Liver (tissue), 8 donors: ENCODE measurements at regions not wholly inside any gene's neighbourhood (a gene's known extent, or its start where the extent isn't known, plus 50 kb on each side); places are given as distances from the start of the nearest gene placed in this dataset.

Source experiments
- DNase-seq: peaks from one replicate; pipeline ENCODE4 v3.0.0-alpha.2; 2017; ENCODE audit warnings: low spot score
- H3K27ac ChIP-seq, 2 donors: one replicate each; pipeline ENCODE4 v1.7.0; 2013; ENCODE audit warnings: inconsistent platforms in 2 of 2, low read length in 2 of 2, control low read depth in 1 of 2, low read depth in 1 of 2, mild to moderate bottlenecking in 1 of 2
- H3K27me3 ChIP-seq, 4 donors: one replicate each; pipeline versions ENCODE4 v1.6.1 to v1.7.0; 2013; ENCODE audit warnings: low read length in 3 of 4, inconsistent platforms in 1 of 4, mild to moderate bottlenecking in 1 of 4, moderate library complexity in 1 of 4; ENCODE audit not compliant: control insufficient read depth in 4 of 4, insufficient read depth in 4 of 4
- H3K36me3 ChIP-seq, 4 donors: one replicate each; pipeline versions ENCODE4 v1.6.1 to v1.7.0; 2013; ENCODE audit warnings: low read length in 3 of 4, mild to moderate bottlenecking in 3 of 4, low read depth in 1 of 4, moderate library complexity in 1 of 4; ENCODE audit not compliant: control insufficient read depth in 4 of 4, insufficient read depth in 3 of 4
- H3K4me1 ChIP-seq, 4 donors: one replicate each; pipeline versions ENCODE4 v1.6.1 to v1.7.0; 2013; ENCODE audit warnings: low read length in 3 of 4, mild to moderate bottlenecking in 3 of 4, moderate library complexity in 1 of 4; ENCODE audit not compliant: control insufficient read depth in 4 of 4, insufficient read depth in 4 of 4
- H3K4me3 ChIP-seq, 3 donors: one replicate each; pipeline versions ENCODE4 v1.6.1 to v1.7.0; 2013; ENCODE audit warnings: low read length in 3 of 3, control low read depth in 1 of 3, low read depth in 1 of 3, mild to moderate bottlenecking in 1 of 3
- H3K9ac ChIP-seq, 2 donors: one replicate each; pipeline ENCODE4 v1.7.0; 2013; ENCODE audit warnings: low read length in 2 of 2, mild to moderate bottlenecking in 2 of 2, moderate library complexity in 2 of 2, control low read depth in 1 of 2, low read depth in 1 of 2
- H3K9me3 ChIP-seq, 4 donors: one replicate each; pipeline versions ENCODE4 v1.6.1 to v1.7.0; 2013; ENCODE audit warnings: low read length in 3 of 4; ENCODE audit not compliant: control insufficient read depth in 4 of 4
- EGR1 ChIP-seq, 2 donors: IDR thresholded peaks; 2 replicates each; pipeline ENCODE4 v1.6.1; 2016 to 2018; ENCODE audit warnings: antibody characterized with exemption in 2 of 2, low read depth in 2 of 2
- FOXA1 ChIP-seq: IDR thresholded peaks from 2 replicates; pipeline ENCODE4 v1.6.1; 2016; ENCODE audit warnings: antibody characterized with exemption
- FOXA2 ChIP-seq: IDR thresholded peaks from 2 replicates; pipeline ENCODE4 v1.6.1; 2016; ENCODE audit warnings: antibody characterized with exemption
- GABPA ChIP-seq, 2 donors: IDR thresholded peaks in 1 of 2; conservative IDR thresholded peaks in 1 of 2; 2 replicates each; pipeline ENCODE4 v1.6.1; 2016; ENCODE audit warnings: antibody characterized with exemption in 2 of 2, mild to moderate bottlenecking in 1 of 2, moderate library complexity in 1 of 2
- HNF4A ChIP-seq, 2 donors: conservative IDR thresholded peaks; 2 replicates each; pipeline ENCODE4 v1.6.1; 2016; ENCODE audit warnings: antibody characterized with exemption in 2 of 2, mild to moderate bottlenecking in 2 of 2
- HNF4G ChIP-seq: IDR thresholded peaks from 2 replicates; pipeline ENCODE4 v1.6.1; 2016; ENCODE audit warnings: antibody characterized with exemption
- JUND ChIP-seq, 2 donors: IDR thresholded peaks; 2 replicates each; pipeline ENCODE4 v1.6.1; 2016; ENCODE audit warnings: antibody characterized with exemption in 2 of 2
- NR2F2 ChIP-seq: IDR thresholded peaks from 2 replicates; pipeline ENCODE4 v1.6.1; 2016; ENCODE audit warnings: antibody characterized with exemption
- RAD21 ChIP-seq, 2 donors: IDR thresholded peaks; 2 replicates each; pipeline ENCODE4 v1.6.1; 2016; ENCODE audit warnings: antibody characterized with exemption in 2 of 2, mild to moderate bottlenecking in 2 of 2
- RXRA ChIP-seq, 2 donors: IDR thresholded peaks; 2 replicates each; pipeline ENCODE4 v1.6.1; 2017 to 2018; ENCODE audit warnings: antibody characterized with exemption in 2 of 2, mild to moderate bottlenecking in 1 of 2
- SP1 ChIP-seq: IDR thresholded peaks from 2 replicates; pipeline ENCODE4 v1.6.1; 2018; ENCODE audit warnings: antibody characterized with exemption, mild to moderate bottlenecking
- TAF1 ChIP-seq: conservative IDR thresholded peaks from 2 replicates; pipeline ENCODE4 v1.6.1; 2016; ENCODE audit warnings: antibody characterized with exemption, mild to moderate bottlenecking
- YY1 ChIP-seq: IDR thresholded peaks from 2 replicates; pipeline ENCODE4 v1.6.1; 2016; ENCODE audit warnings: antibody characterized with exemption, mild to moderate bottlenecking
- WGBS: extraction: QIAGEN DNeasy Blood & Tissue Kit; methylation state at CpG from one replicate; pipeline ENCODE4 v1.1.7; 2013; 5-methylcytosine and 5-hydroxymethylcytosine counted together
- TF ChIP-seq, protein P1 (sequence below): IDR thresholded peaks from 2 replicates; pipeline ENCODE4 v1.6.1; 2016; ENCODE audit warnings: antibody characterized with exemption
- TF ChIP-seq, protein P2 (sequence below): fragments of 150-350 bp; IDR thresholded peaks from 2 replicates; pipeline ENCODE4 v1.5.1; 2017; ENCODE audit warnings: improper control_type of control experiment, low read depth, low read length; ENCODE audit not compliant: missing input control
- TF ChIP-seq, protein P3 (sequence below): IDR thresholded peaks from 2 replicates; pipeline ENCODE4 v1.6.1; 2016; ENCODE audit warnings: antibody characterized with exemption, mild to moderate bottlenecking
- donor health status: healthy.
- donor health status: healthy.
- donor health status: healthy.
- donor health status: healthy.
- donor health status: healthy.

DNA sequence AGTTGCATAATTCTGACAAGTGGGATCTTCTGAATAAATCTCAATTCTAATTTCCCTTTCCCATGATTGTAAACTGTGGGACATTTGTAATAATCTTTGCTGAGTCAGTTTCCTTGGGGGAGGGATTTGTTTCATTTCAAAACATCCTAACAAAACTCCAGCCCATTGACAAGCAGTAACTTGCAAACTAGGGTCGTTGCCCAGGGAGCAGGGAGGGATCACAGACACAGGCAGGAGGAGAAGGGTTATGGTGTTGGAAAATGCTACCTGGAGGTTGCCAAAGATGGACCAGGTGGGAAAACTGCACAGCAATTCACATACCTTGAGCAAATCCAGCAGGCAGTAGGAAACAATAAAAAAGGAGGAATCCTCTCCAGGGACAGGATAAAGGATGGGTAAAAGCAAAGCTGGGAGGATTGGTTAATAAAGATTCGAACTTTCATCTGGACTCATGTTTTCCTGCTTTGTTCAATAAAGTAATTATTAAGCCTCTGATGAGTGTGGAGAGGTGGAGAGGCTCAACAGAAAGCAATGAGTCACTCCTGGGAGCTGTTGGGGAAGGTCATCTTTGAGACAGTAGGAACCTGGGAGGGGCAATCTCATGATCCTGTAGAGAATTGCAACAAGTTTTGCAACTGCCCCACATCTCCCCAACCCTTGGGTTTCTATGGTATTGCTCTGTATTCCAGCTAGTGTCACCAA is 87.3 kb upstream of the AKIRIN2 start:
- H3K27ac ChIP-seq, result peak overlapping the region; percentile 49 to 51
- H3K9ac ChIP-seq, result no peak overlapping the region
- H3K27me3 ChIP-seq, result no peaks in the 10 kb centered on the region
- TF ChIP-seq FOXA1, result no peak
- TF ChIP-seq YY1, result peak; percentile 52
- peak in 1 of 2 donors; percentile 64 for TF ChIP-seq RXRA (IDR thresholded peaks at IDR 0.05)
- TF ChIP-seq GABPA (IDR thresholded peaks at IDR 0.05 in 1 of 2, conservative IDR thresholded peaks at IDR 0.05 in 1 of 2), result no peak
- peak; percentile 70 to 91 for TF ChIP-seq JUND (IDR thresholded peaks at IDR 0.05)
- TF ChIP-seq, protein P1, sequence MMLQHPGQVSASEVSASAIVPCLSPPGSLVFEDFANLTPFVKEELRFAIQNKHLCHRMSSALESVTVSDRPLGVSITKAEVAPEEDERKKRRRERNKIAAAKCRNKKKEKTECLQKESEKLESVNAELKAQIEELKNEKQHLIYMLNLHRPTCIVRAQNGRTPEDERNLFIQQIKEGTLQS, result no peak
- no peak for TF ChIP-seq HNF4G
- peak; percentile 26 to 57 for TF ChIP-seq HNF4A (conservative IDR thresholded peaks at IDR 0.05)
- H3K4me1 ChIP-seq, result peaks cover 7 to 26% (median 14%) of the 10 kb centered on the region in 4 donors
- 10% methylated on average over 2 of the region's 2 CpGs for WGBS
- H3K36me3 ChIP-seq, result no peaks in the 10 kb centered on the region
- no peak for DNase-seq
- H3K4me3 ChIP-seq, result no peak overlapping the region
- H3K9me3 ChIP-seq, result no peaks in the 10 kb centered on the region

DNA sequence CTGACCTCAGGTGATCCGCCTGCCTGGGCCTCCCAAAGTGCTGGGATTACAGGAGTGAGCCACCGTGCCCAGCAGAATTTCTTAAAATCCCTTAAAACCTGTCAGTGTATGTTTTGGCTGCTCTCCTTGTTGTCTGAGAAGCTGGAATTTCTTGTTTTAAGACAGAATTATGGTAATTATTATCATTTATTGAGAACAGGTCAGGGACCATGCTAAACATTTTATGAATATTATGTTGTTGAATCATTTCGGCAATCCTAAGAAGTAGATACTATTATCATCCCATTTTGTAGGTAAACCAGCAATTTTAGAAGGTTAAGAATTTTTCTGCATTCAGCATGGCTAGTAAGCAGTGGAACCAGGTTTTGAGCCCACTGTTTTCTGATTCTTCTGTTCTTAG is 86.1 kb upstream of the AKIRIN2 start:
- H3K27me3 ChIP-seq, result no peaks in the 10 kb centered on the region
- TF ChIP-seq HNF4A (conservative IDR thresholded peaks at IDR 0.05), result no peak
- TF ChIP-seq JUND (IDR thresholded peaks at IDR 0.05), result no peak
- TF ChIP-seq HNF4G, result no peak
- TF ChIP-seq SP1, result no peak
- no peak for TF ChIP-seq NR2F2
- no peak for TF ChIP-seq YY1
- TF ChIP-seq, protein P2, sequence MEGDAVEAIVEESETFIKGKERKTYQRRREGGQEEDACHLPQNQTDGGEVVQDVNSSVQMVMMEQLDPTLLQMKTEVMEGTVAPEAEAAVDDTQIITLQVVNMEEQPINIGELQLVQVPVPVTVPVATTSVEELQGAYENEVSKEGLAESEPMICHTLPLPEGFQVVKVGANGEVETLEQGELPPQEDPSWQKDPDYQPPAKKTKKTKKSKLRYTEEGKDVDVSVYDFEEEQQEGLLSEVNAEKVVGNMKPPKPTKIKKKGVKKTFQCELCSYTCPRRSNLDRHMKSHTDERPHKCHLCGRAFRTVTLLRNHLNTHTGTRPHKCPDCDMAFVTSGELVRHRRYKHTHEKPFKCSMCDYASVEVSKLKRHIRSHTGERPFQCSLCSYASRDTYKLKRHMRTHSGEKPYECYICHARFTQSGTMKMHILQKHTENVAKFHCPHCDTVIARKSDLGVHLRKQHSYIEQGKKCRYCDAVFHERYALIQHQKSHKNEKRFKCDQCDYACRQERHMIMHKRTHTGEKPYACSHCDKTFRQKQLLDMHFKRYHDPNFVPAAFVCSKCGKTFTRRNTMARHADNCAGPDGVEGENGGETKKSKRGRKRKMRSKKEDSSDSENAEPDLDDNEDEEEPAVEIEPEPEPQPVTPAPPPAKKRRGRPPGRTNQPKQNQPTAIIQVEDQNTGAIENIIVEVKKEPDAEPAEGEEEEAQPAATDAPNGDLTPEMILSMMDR, result no peak
- TF ChIP-seq RAD21 (IDR thresholded peaks at IDR 0.05), result no peak
- TF ChIP-seq FOXA2, result no peak
- no peak for TF ChIP-seq FOXA1
- no peak for TF ChIP-seq EGR1 (IDR thresholded peaks at IDR 0.05; ENCODE audit: low read depth in 2 of 2)
- TF ChIP-seq RXRA (IDR thresholded peaks at IDR 0.05), result no peak
- TF ChIP-seq GABPA (IDR thresholded peaks at IDR 0.05 in 1 of 2, conservative IDR thresholded peaks at IDR 0.05 in 1 of 2), result no peak
- TF ChIP-seq, protein P3, sequence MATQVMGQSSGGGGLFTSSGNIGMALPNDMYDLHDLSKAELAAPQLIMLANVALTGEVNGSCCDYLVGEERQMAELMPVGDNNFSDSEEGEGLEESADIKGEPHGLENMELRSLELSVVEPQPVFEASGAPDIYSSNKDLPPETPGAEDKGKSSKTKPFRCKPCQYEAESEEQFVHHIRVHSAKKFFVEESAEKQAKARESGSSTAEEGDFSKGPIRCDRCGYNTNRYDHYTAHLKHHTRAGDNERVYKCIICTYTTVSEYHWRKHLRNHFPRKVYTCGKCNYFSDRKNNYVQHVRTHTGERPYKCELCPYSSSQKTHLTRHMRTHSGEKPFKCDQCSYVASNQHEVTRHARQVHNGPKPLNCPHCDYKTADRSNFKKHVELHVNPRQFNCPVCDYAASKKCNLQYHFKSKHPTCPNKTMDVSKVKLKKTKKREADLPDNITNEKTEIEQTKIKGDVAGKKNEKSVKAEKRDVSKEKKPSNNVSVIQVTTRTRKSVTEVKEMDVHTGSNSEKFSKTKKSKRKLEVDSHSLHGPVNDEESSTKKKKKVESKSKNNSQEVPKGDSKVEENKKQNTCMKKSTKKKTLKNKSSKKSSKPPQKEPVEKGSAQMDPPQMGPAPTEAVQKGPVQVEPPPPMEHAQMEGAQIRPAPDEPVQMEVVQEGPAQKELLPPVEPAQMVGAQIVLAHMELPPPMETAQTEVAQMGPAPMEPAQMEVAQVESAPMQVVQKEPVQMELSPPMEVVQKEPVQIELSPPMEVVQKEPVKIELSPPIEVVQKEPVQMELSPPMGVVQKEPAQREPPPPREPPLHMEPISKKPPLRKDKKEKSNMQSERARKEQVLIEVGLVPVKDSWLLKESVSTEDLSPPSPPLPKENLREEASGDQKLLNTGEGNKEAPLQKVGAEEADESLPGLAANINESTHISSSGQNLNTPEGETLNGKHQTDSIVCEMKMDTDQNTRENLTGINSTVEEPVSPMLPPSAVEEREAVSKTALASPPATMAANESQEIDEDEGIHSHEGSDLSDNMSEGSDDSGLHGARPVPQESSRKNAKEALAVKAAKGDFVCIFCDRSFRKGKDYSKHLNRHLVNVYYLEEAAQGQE, result no peak
- no peak for TF ChIP-seq TAF1
- no peak overlapping the region for H3K27ac ChIP-seq
- H3K4me1 ChIP-seq, result peaks cover 7 to 31% (median 17%) of the 10 kb centered on the region in 4 donors
- no peak overlapping the region for H3K9ac ChIP-seq
- 98% methylated on average over 3 of the region's 3 CpGs for WGBS
- no peaks in the 10 kb centered on the region for H3K36me3 ChIP-seq
- H3K9me3 ChIP-seq, result no peaks in the 10 kb centered on the region
- no peak overlapping the region for H3K4me3 ChIP-seq
- DNase-seq, result no peak
